Duodenal mucosa (tissue), 2 donors: ENCODE measurements at regions not wholly inside any gene's neighbourhood (a gene's known extent, or its start where the extent isn't known, plus 50 kb on each side); places are given as distances from the start of the nearest gene placed in this dataset.

ENCODE experiments used
- H3K27ac ChIP-seq: one replicate; pipeline ENCODE4 v1.7.0; 2013; ENCODE audit warnings: low read depth, low read length
- H3K27me3 ChIP-seq, 2 donors: one replicate each; pipeline ENCODE4 v1.7.0; 2013; ENCODE audit warnings: low read length in 2 of 2, control low read depth in 1 of 2; ENCODE audit not compliant: insufficient read depth in 2 of 2, control insufficient read depth in 1 of 2
- H3K36me3 ChIP-seq, 2 donors: one replicate each; pipeline ENCODE4 v1.7.0; 2013; ENCODE audit warnings: low read length in 2 of 2, control low read depth in 1 of 2; ENCODE audit not compliant: insufficient read depth in 2 of 2, control insufficient read depth in 1 of 2
- H3K4me1 ChIP-seq, 2 donors: one replicate each; pipeline ENCODE4 v1.7.0; 2013; ENCODE audit warnings: low read length in 2 of 2, control low read depth in 1 of 2; ENCODE audit not compliant: insufficient read depth in 2 of 2, control insufficient read depth in 1 of 2
- H3K4me3 ChIP-seq, 2 donors: one replicate each; pipeline ENCODE4 v1.7.0; 2013; ENCODE audit warnings: low read length in 2 of 2, low read depth in 1 of 2
- H3K9ac ChIP-seq, 2 donors: one replicate each; pipeline ENCODE4 v1.7.0; 2013; ENCODE audit warnings: low read length in 2 of 2, low read depth in 1 of 2
- H3K9me3 ChIP-seq, 2 donors: one replicate each; pipeline ENCODE4 v1.7.0; 2013; ENCODE audit warnings: low read length in 2 of 2, control low read depth in 1 of 2; ENCODE audit not compliant: control insufficient read depth in 1 of 2

DNA sequence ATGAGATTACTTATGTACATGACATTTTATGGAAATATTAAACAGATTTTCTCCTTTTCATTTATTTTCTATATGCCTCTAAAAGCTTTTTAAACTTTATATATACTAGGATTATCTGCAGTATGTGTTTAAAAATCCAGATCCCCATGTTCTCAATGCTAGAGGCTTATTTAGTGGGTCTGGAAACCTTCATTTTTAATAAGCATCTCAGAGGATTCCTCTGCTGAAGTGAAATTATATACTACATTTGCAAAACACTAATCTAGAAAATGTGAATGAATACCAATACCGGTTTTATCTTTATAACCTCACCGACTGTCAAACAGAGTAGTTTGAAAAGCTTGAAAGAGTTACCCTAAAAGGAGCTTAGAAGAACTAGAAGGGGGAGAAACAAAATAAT lies 863.8 kb upstream of the ZWINT start:
- H3K27me3 ChIP-seq = no peaks in the 10 kb centered on the region
- H3K9me3 ChIP-seq = no peaks in the 10 kb centered on the region
- H3K4me1 ChIP-seq = no peaks in the 10 kb centered on the region
- H3K9ac ChIP-seq = no peak overlapping the region
- no peaks in the 10 kb centered on the region for H3K36me3 ChIP-seq
- H3K4me3 ChIP-seq = no peak overlapping the region
- H3K27ac ChIP-seq = no peak overlapping the region

DNA sequence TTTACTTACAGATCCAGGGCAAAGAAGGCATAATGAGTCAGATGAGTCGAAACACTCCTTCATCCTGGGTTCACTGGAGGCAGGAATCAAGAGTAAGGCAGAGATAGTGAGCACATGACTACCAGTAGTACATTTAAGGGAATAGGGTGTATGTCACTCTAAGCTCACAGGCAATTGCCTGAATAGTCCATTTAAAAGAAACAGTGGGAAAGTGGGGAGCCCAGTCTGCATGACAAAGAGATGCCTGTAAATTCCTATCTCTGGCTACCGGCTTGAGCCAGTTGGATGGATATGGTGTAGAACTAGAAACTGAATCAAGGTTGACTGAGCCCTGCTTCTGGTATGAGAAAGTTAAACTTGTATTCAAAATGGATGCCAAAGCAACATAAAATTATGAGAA lies 861.5 kb upstream of the ZWINT start:
- Histone ChIP-seq H3K4me3 (no peak overlapping the region), H3K9ac (no peak overlapping the region), H3K27me3 (no peaks in the 10 kb centered on the region), H3K4me1 (no peaks in the 10 kb centered on the region), H3K27ac (no peak overlapping the region), H3K9me3 (no peaks in the 10 kb centered on the region), H3K36me3 (no peaks in the 10 kb centered on the region)

DNA sequence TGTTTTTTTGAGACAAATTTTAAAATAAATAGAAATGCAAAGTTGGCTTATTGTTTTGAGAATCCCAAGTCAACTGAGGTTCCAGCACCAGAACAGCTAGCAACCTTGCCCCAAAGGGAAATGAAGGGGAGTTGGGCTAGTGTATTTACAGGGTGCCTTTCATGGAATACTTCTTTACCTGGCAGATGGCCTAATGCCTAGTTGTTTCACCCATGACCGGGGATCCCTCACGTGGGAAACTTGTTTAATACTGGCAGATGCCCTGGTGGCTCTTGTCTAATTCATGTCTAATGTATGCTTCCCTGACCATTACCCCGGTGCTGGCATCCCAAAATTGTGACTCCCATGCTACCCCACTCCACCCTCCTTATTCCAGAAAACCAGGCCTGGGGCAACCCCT lies 861.1 kb upstream of the ZWINT start:
- H3K27me3 ChIP-seq = no peaks in the 10 kb centered on the region
- H3K4me3 ChIP-seq = no peak overlapping the region
- no peaks in the 10 kb centered on the region for H3K4me1 ChIP-seq
- no peak overlapping the region for H3K27ac ChIP-seq
- no peak overlapping the region for H3K9ac ChIP-seq
- no peaks in the 10 kb centered on the region for H3K36me3 ChIP-seq
- no peaks in the 10 kb centered on the region for H3K9me3 ChIP-seq

DNA sequence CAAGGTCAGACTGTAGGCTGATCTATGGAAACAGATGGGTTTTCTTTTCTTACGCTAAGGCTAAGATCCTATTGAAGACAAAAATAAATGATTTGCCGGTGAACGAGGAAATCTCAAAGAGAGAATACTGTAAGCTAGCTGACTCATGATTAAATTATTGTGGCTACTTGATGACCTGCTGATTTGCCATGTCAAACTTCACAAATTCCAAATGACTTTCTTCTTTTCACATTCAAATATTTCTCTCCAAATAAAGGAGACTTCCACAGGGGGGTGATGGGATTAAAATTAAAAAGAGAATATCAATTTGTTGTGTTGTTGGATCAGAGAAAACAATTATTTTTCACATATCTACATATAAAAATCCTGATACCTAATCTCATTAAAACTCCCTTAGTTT lies 860.6 kb upstream of the ZWINT start:
- Histone ChIP-seq H3K27me3 (no peaks in the 10 kb centered on the region), H3K4me1 (no peaks in the 10 kb centered on the region), H3K9me3 (no peaks in the 10 kb centered on the region), H3K9ac (no peak overlapping the region), H3K36me3 (no peaks in the 10 kb centered on the region), H3K27ac (no peak overlapping the region), H3K4me3 (no peak overlapping the region)

DNA sequence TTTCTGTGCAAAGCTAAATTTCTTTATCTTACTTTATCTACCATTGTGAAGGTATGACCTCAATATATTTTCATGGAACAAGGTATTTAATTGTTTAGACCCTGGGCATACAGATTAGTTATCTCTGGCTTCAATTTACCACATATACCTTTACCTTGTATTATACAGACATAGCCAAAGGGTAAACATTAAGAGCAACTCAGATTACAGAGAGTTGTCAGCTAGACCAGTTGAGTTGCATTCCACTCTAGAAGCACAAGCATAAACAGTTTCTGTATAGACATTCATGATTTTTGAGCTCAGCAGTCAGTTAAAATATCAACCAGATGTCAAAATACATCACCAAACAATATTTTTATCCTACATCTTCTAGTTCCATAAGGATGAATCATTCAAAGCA lies 857.3 kb upstream of the ZWINT start:
- Histone ChIP-seq H3K36me3 (no peaks in the 10 kb centered on the region), H3K27me3 (no peaks in the 10 kb centered on the region), H3K4me1 (no peaks in the 10 kb centered on the region), H3K27ac (no peak overlapping the region), H3K4me3 (no peak overlapping the region), H3K9me3 (no peaks in the 10 kb centered on the region), H3K9ac (no peak overlapping the region)

DNA sequence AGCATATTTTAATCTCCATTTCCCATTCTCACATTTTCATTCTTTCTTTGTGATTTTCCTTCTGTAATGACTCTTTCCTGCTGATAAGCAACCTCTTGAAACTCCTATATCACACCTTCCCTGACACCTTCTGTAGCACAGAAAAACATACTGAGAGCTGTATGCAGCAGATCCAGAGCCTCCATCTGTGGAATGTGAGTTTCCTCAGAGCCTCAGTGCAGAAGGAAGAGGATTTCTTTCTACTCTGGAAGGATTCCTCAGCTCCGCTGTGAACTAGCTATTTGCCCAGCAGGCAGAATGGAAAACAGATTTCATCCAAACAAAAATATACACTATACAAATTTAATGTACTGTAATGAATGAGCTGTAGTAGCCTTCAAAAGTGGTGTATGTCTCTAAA lies 841.3 kb upstream of the ZWINT start:
- no peaks in the 10 kb centered on the region for H3K4me1 ChIP-seq
- no peaks in the 10 kb centered on the region for H3K36me3 ChIP-seq
- no peak overlapping the region for H3K27ac ChIP-seq
- no peak overlapping the region for H3K4me3 ChIP-seq
- no peaks in the 10 kb centered on the region for H3K9me3 ChIP-seq
- H3K9ac ChIP-seq = no peak overlapping the region
- no peaks in the 10 kb centered on the region for H3K27me3 ChIP-seq

DNA sequence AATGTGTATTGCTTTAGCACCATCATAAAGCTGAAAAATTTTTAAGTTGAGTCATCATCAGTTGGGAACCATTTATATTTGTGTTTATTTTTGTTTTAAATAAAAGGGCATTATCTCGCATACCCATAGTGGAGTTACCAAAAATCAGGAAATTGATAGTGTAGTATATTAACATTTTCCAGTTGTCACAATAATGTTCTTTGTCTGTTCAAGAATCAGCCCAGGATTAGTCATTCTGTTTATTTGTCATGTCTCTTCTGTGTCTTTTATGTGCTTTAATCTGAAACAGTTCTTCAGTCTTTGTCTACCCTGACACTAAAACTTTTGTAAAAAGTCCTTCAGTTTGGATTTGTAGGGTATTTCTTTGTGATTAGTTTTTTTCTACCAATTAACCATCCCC lies 827.8 kb upstream of the ZWINT start:
- H3K27ac ChIP-seq = no peak overlapping the region
- no peak overlapping the region for H3K4me3 ChIP-seq
- H3K27me3 ChIP-seq = no peaks in the 10 kb centered on the region
- H3K4me1 ChIP-seq = no peaks in the 10 kb centered on the region
- peaks cover 0 to 2% of the 10 kb centered on the region in 2 donors for H3K9me3 ChIP-seq
- no peak overlapping the region for H3K9ac ChIP-seq
- H3K36me3 ChIP-seq = no peaks in the 10 kb centered on the region

DNA sequence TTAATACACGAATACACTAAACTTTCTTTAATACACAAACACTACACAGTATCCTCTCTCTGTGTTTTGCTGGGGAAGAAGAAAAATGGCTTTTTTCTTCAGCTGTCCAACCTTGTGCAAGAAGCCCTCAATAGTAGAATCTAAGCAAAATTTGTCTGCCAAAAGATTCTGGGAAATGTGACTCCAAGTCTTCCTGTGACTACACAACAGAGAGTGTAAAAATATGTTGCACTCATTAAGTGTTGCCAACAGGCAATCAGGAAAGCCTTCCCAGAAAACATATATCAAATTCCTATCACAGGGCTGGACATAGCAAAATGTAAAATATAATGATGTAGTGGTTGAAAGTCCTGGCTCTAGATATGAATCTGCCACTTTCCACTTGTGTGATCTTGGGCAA lies 825.1 kb upstream of the ZWINT start:
- no peak overlapping the region for H3K27ac ChIP-seq
- H3K27me3 ChIP-seq = no peaks in the 10 kb centered on the region
- no peak overlapping the region for H3K9ac ChIP-seq

DNA sequence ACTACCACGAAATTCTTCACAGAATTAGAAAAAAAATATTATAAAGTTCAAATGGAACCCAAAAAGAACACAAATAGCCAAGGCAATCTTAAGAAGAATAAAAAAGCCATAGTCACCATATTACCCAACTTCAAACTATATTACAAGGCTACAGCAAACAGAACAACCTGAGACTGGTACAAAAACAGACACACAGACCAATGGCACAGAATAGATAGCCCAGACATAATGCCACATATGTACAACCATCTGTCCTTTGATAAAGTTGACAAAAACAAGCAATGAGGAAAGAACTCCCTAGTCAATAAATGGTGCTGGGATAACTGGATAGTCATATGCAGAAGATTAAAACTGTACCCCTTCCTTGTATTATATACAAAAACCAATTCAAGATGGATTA lies 808.5 kb upstream of the ZWINT start:
- Histone ChIP-seq H3K27ac (no peak overlapping the region), H3K4me1 (no peaks in the 10 kb centered on the region), H3K4me3 (no peak overlapping the region), H3K9me3 (peaks cover 0 to 3% of the 10 kb centered on the region in 2 donors), H3K36me3 (no peaks in the 10 kb centered on the region), H3K27me3 (no peaks in the 10 kb centered on the region), H3K9ac (no peak overlapping the region)

More for the DNA sequence above, 825.1 kb upstream of the ZWINT start:
- H3K4me3 ChIP-seq = no peak overlapping the region
- H3K36me3 ChIP-seq = no peaks in the 10 kb centered on the region
- H3K4me1 ChIP-seq = no peaks in the 10 kb centered on the region
- H3K9me3 ChIP-seq = peaks cover 0 to 2% of the 10 kb centered on the region in 2 donors

DNA sequence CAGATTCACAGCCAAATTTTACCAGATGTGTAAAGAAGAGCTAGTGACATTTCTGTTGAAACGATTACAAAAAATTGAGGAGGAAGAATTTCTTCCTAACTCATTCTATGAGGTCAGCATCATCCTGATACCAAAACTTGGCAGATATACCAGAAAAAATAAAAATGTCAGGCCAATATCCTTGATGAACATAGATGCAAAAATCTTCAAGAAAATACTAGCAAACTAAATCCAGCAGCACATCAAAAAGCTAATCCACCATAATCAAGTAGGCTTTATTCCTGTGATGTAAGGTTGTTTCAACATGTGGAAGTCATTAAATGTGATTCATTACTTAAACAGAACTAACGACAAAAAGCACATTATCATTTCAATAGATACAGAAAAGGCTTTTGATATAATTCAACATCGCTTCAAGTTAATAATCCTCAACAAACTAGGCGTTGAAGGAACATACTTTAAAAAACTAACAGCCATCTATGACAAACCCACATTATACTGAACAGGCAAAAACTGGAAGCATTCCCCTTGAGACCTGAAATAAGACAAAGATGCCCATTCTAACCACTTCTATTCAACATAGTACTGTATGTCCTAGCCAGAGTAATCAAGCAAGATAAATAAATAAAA lies 807.7 kb upstream of the ZWINT start:
- no peaks in the 10 kb centered on the region for H3K36me3 ChIP-seq

DNA sequence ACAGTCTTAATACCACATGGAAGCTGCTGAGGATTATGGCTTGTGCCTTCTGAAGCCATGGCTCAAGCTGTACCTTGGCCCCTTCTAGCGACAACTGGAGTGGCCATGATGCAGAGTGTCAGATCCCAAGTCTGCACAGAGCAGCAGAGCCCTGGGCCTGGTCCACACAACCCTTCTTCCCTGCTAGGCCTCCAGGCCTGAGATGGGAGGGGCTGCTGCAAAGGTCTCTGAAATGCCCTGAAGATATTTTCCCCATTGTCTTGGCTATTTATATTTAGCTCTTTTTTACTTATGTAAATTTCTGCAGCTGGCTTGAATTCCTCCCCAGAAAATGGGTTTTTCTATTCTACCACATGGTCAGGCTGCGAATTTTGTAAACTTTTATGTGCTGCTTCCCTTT lies 804.6 kb upstream of the ZWINT start:
- no peaks in the 10 kb centered on the region for H3K27me3 ChIP-seq
- no peaks in the 10 kb centered on the region for H3K9me3 ChIP-seq
- H3K36me3 ChIP-seq = no peaks in the 10 kb centered on the region
- no peak overlapping the region for H3K9ac ChIP-seq
- no peak overlapping the region for H3K27ac ChIP-seq
- H3K4me3 ChIP-seq = no peak overlapping the region
- no peaks in the 10 kb centered on the region for H3K4me1 ChIP-seq

More for the DNA sequence above, 807.7 kb upstream of the ZWINT start:
- H3K9me3 ChIP-seq = peaks cover 0 to 3% of the 10 kb centered on the region in 2 donors
- no peaks in the 10 kb centered on the region for H3K4me1 ChIP-seq
- no peak overlapping the region for H3K4me3 ChIP-seq
- H3K27me3 ChIP-seq = no peaks in the 10 kb centered on the region
- H3K27ac ChIP-seq = no peak overlapping the region
- H3K9ac ChIP-seq = no peak overlapping the region
